Upper lobe of left lung (tissue), 4 donors: ENCODE measurements at regions not wholly inside any gene's neighbourhood (a gene's known extent, or its start where the extent isn't known, plus 50 kb on each side); places are given as distances from the start of the nearest gene placed in this dataset.

Source experiments
- CTCF ChIP-seq, 6 experiments: fragments of 450-650 bp in 4 of 6; fragments of 200-600 bp in 2 of 6; sonication (generic) in 2 of 6; IDR thresholded peaks; one replicate each; pipeline ENCODE4 v1.5.1; 2016 to 2019; ENCODE audit warnings: antibody characterized with exemption in 6 of 6
- POLR2AphosphoS5 ChIP-seq, 2 donors: sonication (generic); formaldehyde crosslinking; IDR thresholded peaks; one replicate each; pipeline ENCODE4 v1.5.1; 2017; ENCODE audit warnings: antibody characterized with exemption in 2 of 2

- TF ChIP-seq CTCF (IDR thresholded peaks at IDR 0.05): no peak
- no peak for TF ChIP-seq POLR2AphosphoS5 (IDR thresholded peaks at IDR 0.05)
Observed at GRCh38 chr2:111252436-111252835, 131.7 kb downstream of the BCL2L11 start.
